COLO829 (cell line): ENCODE measurements at regions not wholly inside any gene's neighbourhood (a gene's known extent, or its start where the extent isn't known, plus 50 kb on each side); places are given as distances from the start of the nearest gene placed in this dataset.
"Not testable (repeated sequence)": the region's sequence is repeated elsewhere in the genome, so short reads cannot be mapped to it uniquely, and the experiment has no call there.

Experiments
- DNase-seq: peaks from one replicate; pipeline ENCODE4 v3.0.0; 2012; ENCODE audit warnings: low spot score

DNA sequence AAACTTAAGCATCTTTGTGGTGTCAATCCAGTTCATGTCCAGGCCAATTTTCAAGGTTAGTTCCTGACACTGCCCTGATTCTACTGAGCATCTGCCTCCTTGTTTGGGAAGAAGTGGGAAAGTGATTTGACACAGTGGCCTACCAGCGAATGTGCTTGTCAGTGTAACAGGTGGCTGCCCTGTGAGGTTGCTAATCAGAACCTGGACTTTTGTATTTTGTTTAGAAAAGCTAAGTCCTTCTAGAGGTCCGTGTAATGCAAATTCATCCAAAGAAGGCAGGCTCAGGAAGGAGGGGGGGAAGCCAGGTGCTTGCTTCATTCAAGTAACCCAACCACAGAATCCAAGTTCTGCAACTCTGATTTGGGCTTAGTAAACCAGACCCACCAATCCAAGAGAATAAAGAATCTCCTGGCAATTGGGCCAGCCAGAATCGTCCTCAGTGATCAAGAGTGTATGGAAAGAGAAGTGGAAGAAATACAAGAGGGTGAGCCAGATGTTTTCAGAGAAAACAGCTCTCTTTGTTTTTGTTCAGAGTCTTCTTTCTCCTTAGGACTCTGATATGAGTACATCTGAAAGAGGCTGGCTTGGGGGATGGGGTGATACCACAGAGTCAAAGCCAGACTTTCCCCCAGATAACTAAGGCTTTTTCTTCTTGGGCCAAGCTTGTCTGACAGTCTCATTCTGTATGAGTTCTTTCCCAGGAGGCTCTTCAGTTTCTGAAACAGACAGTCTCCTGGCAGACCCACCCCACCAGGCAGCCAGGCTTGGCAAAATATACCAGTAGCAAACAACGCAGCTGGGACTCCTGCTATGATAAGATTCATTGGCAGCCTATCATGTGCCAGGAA lies 508.9 kb upstream of the TBL1XR1 start:
- no peak for DNase-seq

DNA sequence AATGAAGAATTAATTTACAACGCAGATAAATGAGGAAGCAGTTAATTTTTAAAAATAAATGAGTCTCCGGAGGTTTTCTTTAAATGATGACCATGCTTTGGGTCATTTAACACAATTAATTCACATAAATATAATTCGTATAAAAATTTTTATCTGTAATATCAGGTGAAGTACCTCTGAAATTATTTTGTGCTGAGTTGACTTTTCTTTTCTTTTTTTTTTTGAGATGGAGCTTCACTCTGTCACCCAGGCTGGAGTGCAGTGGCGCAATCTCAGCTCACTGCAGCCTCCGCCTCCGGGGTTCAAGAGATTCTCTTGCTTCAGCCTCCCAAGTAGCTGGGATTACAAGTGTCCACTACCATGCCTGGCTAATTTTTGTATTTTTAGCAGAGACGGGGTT lies 512.2 kb upstream of the TBL1XR1 start:
- DNase-seq, result not testable (repeated sequence)

DNA sequence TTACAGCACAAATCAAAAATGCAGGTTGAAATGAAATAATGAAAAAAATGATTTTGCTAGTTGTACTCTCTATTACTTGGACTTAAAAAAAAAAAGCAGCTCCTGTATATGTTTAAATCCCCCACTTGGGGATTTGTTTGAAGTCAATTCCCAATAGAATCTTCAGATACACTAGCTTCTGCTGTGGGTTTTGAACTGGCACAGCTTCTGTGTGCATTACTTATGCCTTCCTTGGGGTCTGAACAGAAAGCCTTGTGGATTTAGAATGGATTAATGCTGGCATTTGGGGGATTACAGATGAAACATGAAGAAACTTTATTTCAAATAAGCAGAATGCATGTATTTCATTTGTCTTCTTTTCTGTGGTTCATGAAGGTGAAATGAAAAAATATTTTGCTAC lies 513.2 kb upstream of the TBL1XR1 start:
- no peak for DNase-seq

DNA sequence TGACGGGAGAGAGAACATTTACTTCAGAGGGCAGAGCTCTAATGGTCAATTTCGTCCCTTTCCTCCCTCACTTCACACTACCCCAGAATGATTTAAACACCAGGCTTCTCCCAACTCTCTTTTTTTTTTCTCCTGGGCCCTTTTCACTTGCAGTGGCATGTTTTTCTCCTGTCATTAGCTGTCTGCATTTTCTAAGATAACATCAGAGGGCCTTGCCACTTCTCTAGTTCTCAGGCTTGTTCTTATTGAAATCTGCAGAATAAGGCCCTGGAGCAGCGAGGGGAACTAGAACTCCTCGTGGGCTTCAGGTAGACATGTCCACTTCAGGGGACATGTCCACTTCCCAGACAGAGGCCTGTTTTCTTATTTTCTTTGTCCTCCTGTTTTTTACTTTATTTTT lies 514.4 kb upstream of the TBL1XR1 start:
- no peak for DNase-seq

DNA sequence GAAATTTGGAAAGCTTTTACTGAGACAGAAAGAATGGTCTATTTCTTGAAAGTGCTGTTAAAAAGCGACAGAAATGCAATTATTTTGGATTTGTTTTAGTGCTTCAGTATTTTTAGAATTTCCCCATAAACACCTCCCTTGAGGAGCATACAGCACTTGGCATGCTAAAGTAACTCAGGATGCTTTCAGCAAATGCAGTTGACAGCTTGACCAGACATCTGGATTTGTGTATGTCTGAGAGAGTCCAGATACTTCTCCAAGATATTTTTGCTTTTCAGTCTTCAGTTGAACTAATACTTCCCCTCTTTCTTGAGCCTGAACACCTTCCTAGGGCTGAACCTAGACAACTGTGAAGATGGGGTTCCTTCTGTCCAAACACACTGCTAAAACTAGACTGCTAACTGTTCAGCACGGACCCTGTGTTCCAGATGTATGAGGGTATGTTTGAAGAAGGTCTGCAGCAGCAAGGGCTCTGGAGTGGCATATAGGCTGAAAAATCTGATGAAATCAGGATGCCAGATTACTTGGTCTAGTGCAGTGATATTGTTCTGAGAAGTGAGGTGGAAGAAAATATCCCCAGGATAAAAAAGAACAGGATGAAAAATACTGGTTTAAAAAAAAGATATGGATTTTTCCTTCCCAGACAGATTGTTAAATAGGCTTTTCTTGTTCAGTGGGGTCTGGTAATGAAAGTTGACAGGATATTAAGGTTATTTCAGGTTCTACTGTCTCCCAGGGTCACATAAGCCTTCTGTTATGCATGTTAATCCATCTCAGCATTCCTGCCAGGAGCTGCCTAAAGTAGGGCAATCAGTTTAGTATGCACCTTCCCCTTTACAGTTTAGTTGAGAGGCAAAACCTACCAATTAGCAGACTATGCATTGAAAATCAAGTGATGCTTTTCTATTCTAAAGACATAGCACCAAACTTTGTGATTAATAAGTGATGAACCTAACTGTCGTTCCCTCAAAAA lies 516.9 kb upstream of the TBL1XR1 start:
- no peak for DNase-seq

- no peak for DNase-seq
Observed at GRCh38 chr3:177714945-177715344, 517.7 kb upstream of the TBL1XR1 start.

- DNase-seq, result no peak
Observed at GRCh38 chr3:177715980-177716379, 518.7 kb upstream of the TBL1XR1 start.

GRCh38 chr3:177720927-177721326 lies 523.6 kb upstream of the TBL1XR1 start:
- DNase-seq, result not testable (repeated sequence)

GRCh38 chr3:177721864-177722785 lies 524.8 kb upstream of the TBL1XR1 start:
- no peak for DNase-seq

DNA sequence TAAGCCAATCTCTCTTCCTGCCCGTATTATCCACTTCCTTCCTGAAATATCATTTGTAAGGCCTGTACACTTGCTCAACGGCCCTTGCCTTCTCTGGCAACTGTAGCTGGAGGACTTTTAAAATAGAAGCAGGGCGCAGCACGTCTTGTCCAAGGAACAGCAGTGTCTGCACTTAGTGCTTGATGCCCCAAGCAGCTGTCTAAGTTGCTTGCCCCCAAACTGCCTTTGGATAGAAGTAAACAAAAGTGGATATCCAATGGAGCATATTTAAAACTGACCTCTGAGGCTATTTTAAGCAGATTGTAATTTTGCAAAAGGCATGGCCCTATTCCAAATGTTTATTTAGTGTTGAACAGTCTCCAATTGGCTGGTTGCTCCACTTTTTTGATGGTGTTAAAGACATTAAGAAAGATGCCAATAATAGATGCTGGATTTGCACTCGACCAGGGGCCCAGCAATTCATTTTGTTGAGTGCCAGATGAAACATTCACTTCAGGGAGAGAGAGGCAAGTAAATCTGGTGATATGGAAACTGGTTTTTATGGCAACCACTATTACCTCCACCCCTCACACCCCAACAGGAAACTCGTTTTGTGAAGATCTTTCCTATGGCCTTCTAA lies 526.8 kb upstream of the TBL1XR1 start:
- no peak for DNase-seq

- no peak for DNase-seq
Observed at GRCh38 chr3:177725165-177725564, 527.9 kb upstream of the TBL1XR1 start.

DNA sequence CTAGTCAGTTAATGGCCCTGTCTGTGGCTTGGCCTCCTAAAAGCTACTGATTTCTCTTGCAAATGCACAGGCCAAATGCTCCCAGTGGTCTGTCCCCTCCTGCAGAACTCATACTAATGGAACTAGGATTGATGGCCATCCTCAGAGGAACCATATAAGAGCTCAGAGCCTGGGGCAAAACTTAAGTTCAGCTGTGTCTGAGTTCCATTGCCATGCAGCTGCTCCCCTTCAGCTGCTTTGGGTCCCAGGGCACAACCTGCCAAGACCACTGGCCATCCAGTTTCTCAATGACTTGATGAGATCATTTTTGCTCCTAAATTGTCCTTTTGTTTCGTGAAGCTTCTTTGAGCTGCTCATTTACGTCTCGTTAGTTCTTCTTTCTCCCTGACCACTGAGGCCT lies 529.5 kb upstream of the TBL1XR1 start:
- DNase-seq, result no peak

- DNase-seq, result no peak
Observed at GRCh38 chr3:177729956-177730681, 532.8 kb upstream of the TBL1XR1 start.

DNA sequence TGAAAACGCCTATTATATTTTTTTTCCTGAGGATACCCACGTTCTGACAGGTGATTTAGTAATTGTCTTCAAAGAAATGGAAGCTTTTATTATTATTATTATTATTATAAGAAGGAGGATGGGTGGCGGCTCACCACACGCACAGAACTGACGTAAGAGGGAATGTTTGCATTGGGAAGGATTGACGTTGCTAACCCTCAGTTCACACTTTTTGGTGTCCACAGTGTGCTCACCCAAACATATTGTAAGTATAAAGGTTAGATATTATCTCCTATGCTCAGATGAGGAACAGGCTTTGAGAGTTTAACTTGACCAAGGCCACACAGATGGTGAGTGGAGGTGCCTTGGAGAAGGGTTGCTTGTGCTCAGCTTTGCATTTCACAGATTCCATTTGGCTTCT lies 533.5 kb upstream of the TBL1XR1 start:
- DNase-seq, result no peak

DNA sequence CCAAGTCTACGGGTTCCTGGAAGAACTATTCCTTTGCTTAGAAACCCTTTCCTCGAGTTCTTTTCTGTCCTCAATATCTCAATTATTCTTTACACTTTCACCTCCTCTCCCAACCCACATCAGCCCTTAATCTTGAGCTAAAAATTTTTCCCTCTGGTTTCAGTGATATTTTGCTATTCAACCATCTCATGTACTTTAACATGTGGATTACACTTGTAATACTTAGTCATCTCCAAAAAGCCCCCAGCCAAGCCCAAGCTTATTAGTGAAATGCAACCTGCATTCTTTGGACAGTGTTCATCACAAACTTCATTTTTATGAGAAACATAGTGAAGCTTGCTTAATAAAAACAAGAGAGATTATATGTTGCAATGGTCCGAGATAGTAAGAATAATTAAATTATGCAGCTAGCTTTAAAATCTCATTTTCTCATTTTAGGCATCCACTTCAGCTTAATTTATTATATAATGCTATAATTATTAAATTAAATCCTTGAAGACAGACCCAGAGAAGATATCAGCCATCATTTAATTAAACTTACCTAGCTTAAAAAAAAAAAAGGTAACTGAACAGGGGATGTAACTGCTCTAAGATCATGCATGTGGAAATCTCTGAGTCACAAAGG lies 534.5 kb upstream of the TBL1XR1 start:
- no peak for DNase-seq

GRCh38 chr3:177733233-177733632 lies 536.0 kb upstream of the TBL1XR1 start:
- no peak for DNase-seq

DNA sequence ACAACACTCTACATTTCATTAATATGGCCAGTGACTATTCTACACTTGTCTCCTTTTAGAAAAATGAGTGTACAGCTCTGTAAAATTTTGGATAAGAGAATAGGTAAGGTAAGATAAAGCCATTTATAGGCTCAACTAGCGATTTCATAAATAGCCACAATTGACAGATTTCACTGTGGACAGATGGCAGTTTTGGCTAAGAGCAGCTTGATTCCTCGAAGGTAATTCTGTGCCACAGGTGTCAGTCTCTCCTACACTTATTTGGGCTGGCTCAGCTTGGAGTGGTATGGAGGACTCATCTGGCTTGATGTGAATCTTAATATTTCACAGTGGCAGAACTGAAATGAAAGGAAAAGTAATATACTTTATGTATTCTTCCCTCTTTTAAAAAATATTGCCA lies 536.7 kb upstream of the TBL1XR1 start:
- DNase-seq, result no peak

GRCh38 chr3:177735431-177735830 lies 538.1 kb upstream of the TBL1XR1 start:
- no peak for DNase-seq

DNA sequence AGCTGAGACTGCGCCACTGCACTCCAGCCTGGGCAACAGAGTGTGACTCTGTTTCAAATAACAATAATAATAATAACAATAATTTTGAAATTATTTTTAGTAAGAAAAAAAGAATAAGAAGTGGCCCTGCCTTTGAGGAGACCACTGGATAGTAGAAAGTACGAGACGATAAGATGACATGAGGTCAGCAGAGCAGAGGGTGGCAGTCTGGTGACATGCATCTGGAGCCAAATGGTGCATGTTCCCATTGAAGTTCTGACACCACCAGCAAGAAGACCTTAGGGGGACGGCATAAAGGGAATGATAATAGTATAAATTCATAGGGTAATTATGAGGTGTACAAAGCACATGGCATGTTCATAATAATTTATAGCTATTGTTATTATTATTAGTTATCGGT lies 542.2 kb upstream of the TBL1XR1 start:
- no peak for DNase-seq

DNA sequence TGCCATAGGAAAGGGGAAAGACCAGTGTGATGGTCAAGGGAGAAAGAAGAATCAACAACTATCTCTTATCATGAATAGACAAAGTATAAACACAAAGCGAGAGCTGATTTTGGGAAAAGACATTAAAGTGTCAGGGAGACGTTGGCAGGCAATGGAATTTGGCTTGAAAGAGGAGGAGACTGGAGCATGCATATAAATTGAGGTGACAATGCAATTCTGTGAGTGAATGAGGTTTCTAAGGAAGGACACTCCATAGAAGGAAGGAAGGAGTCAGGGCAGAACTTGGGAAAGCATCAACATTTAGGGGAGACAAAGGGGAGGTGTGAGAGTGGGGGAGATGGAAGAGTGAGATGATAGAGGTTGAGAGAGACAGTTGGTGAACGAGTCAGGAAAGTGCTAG lies 543.0 kb upstream of the TBL1XR1 start:
- DNase-seq, result no peak
